Suppressor macrophage treated with lipopolysaccharide for 4 hours (primary cell): ENCODE measurements at regions not wholly inside any gene's neighbourhood (a gene's known extent, or its start where the extent isn't known, plus 50 kb on each side); places are given as distances from the start of the nearest gene placed in this dataset.

Source experiments
- DNase-seq: peaks from one replicate; pipeline ENCODE4 v3.0.0-alpha.2; 2020

- DNase-seq = peak; percentile 35
Observed at GRCh38 chr1:184919892-184920291, 54.4 kb downstream of the NIBAN1 start.

- DNase-seq = no peak
Observed at GRCh38 chr1:184915463-184916090, 58.7 kb downstream of the NIBAN1 start.

- DNase-seq = no peak
Observed at GRCh38 chr1:184914149-184914548, 60.2 kb downstream of the NIBAN1 start.

GRCh38 chr1:184912392-184912791 lies 61.9 kb downstream of the NIBAN1 start:
- no peak for DNase-seq

- no peak for DNase-seq
Observed at GRCh38 chr1:184911830-184912229, 62.5 kb downstream of the NIBAN1 start.

- no peak for DNase-seq
Observed at GRCh38 chr1:184911103-184911745, 63.1 kb downstream of the NIBAN1 start.

DNA sequence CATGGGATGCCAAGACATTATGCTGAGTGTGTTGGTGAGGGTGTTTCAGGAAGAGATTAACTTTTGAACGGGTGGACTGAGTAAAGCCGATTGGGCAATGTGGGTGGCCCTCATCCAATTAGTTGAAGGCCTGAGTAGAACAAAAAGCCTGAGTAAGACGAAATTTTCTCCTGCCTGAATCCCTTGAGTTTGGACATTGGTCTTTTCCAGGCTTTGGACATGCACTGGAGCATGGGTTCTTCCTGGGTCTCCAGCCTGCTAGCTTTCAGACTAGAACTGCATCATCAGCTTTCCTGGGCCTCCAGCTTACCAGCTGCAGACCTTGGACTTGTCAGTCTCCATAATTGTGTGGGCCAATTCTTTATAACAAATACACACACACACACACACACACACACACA lies 63.6 kb downstream of the NIBAN1 start:
- peak; percentile 10 for DNase-seq

- no peak for DNase-seq
Observed at GRCh38 chr1:184910005-184910404, 64.3 kb downstream of the NIBAN1 start.

GRCh38 chr1:184909019-184909418 lies 65.3 kb downstream of the NIBAN1 start:
- no peak for DNase-seq

- no peak for DNase-seq
Observed at GRCh38 chr1:184908506-184908905, 65.8 kb downstream of the NIBAN1 start.

DNA sequence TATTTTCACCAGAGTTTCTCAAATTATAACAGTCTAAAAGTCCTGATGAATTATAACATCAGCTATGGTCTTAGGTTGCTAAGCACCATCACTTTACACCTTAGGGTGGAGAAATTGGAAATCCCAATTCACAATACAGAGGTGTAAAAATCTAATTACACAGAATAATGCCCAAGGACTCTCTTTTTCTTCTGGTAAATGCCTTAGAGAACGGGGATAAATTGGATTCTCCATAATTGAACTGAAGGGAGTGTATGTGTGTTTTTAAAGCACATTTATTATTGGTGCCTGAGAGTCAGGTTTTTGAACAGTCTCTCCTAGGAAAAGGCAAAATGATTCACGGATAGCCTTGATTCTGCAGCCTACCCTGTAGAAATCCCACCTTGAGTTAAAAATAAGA lies 66.8 kb downstream of the NIBAN1 start:
- DNase-seq = no peak

GRCh38 chr1:184906761-184907160 lies 67.5 kb downstream of the NIBAN1 start:
- peak; percentile 16 for DNase-seq

DNA sequence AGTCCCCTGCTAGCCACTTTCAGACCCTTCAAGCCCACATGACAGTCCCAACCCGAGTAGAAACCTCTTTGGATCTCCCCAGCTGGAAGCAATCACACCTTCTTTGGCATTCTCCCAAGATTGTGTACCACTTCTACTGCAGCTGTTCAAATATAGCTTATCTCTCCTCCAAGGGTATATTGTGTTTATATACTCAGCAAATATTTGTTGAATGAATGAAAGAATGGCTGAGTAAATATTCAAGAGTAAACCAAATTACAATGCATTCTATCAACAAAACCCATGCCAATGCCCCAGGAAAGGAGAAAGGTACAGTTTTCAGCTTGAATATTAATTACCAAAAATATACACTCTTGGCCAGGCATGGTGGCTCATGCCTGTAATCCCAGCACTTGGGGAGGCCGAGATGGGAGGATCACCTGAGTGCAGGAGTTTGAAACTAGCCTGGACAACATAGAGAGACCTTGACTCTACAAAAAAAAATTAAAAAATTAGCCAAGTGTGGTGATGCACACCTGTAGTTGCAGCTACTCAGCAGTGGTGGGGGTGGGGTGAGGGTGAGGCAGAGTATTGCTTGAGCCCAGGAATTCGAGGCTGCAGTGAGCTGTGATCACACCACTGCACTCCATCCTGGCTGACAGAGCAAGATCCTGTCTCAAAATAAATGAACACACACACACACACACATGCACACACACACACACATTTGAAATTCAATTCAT lies 68.5 kb downstream of the NIBAN1 start:
- DNase-seq = no peak

GRCh38 chr1:184903111-184903692 lies 71.1 kb downstream of the NIBAN1 start:
- no peak for DNase-seq

GRCh38 chr1:184900507-184900906 lies 73.8 kb downstream of the NIBAN1 start:
- no peak for DNase-seq

- no peak for DNase-seq
Observed at GRCh38 chr1:184896000-184896399, 78.3 kb downstream of the NIBAN1 start.

GRCh38 chr1:184895086-184895485 lies 79.2 kb downstream of the NIBAN1 start:
- no peak for DNase-seq

DNA sequence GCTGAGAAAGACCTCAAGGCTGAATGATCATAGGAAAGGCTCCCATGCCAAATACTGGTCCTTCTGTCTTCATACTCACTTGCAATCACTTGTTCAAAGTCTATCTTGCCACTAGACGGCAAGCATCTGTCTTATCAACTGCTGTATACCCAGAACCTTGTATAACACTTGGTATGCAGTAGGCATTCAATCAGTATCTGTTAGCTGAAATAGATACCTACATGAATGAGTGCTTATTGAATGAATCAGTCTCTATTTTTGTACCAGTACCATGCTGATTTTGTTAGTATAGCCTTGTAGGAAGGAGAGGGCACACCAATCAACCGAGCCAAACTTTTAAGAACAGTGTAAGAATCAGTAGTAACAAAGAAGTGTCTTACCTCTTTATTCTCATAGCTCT lies 80.6 kb downstream of the NIBAN1 start:
- DNase-seq = no peak

- DNase-seq = no peak
Observed at GRCh38 chr1:184892116-184892515, 82.2 kb downstream of the NIBAN1 start.

- DNase-seq = no peak
Observed at GRCh38 chr1:184891440-184891839, 82.9 kb downstream of the NIBAN1 start.

DNA sequence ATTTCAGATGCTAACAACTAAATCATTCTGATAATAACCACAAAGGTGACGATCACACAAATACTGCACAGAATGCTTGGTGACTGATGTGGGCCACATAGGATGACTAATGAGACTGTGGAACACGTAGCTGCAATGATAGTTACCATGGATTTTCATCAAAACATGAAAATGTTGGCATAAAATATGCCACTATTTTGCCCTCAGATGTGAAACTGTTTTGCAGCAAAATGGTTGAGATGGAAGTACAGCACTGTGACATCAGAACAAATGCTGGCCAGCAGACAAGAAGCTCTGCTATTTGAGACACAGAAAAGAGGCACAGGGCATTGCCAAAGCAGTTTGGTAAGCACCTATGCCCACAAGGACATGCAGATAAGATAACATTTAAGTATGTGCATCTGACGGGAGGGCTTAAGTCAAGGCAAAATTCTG lies 83.8 kb downstream of the NIBAN1 start:
- no peak for DNase-seq

DNA sequence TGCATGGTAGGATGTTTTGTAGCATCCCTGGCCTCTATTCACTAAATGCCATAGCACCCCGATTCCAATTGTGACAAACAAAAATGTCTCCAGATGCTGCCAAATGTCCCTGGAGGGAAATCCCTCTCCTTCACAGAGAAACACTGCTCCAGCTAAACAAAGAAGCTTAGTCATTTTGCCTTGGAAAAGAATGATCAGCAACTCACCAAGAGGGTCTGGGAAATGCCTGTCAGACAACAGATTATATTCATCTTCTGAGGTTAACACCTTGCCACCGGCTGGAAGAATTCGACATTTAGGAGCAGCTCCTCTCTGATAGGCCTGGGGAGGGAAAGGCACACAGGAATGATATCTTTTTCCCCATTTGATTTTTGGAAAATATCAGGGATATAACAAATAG lies 84.4 kb downstream of the NIBAN1 start:
- DNase-seq = no peak

- no peak for DNase-seq
Observed at GRCh38 chr1:184889166-184889565, 85.1 kb downstream of the NIBAN1 start.

DNA sequence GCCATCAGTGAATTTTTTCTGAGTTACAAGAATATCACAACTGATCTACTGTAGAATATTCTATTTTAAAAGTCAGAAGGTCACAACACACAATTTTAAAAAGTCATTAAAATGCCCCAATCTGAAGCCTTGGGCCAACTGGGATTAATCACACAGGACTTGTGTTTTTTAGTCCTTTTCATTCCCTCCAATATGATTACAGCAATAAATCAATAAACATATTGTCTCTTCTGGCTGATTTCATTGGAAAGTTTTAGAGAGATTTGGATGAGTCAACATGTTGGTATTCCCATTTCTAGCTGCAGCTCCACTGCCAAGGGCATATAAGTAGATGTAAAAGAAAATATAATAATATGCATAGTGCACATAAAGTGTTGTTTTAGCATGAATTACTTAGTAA lies 85.8 kb downstream of the NIBAN1 start:
- no peak for DNase-seq
